ENCODE measurements at regions not wholly inside any gene's neighbourhood (a gene's known extent, or its start where the extent isn't known, plus 50 kb on each side); places are given as distances from the start of the nearest gene placed in this dataset.

GRCh38 chr5:143742951-143743350 is 69.0 kb upstream of the HMHB1 start:
- TF ChIP-seq CTCF (IDR thresholded peaks at IDR 0.05) (no peak), POLR2A (IDR thresholded peaks at IDR 0.05) (no peak)

All from body of pancreas (tissue), 4 donors.